ENCODE measurements at regions not wholly inside any gene's neighbourhood (a gene's known extent, or its start where the extent isn't known, plus 50 kb on each side); places are given as distances from the start of the nearest gene placed in this dataset.

DNA sequence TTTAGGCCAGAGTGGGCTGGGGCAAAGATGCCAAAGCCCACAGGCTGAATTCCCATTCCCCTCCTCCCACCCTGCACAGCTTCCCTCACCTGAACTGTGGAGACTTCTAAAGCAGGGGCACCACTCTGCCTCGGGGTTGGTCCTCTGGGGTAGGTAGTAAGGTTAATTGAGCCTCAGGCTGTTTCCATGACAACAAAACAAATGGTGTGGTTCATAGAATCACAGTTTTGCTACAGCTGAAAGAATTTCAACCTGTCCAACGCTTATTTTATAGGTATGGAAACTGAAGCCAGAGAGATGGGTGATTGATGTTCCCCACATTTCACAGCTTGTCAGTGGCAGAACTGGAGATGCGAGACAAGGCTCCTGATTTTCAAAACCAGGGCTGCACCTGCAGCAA lies 109.5 kb downstream of the SNX19 start:
- intact Hi-C loops (cut with DNase I; ENCODE audit: low total_unique reads): no loop called here
- no peak overlapping the region for H3K27ac ChIP-seq
- no peak for DNase-seq (ENCODE audit: low spot score in 2 of 2)
- H3K36me3 ChIP-seq: no peaks in the 10 kb centered on the region
- no peaks in the 10 kb centered on the region for H3K27me3 ChIP-seq
- no peaks in the 10 kb centered on the region for H3K9me3 ChIP-seq
- H3K4me1 ChIP-seq: no peaks in the 10 kb centered on the region
- TF ChIP-seq POLR2AphosphoS5 (IDR thresholded peaks at IDR 0.05) (no peak), POLR2A (IDR thresholded peaks at IDR 0.05) (no peak)
- TF ChIP-seq, protein P1, sequence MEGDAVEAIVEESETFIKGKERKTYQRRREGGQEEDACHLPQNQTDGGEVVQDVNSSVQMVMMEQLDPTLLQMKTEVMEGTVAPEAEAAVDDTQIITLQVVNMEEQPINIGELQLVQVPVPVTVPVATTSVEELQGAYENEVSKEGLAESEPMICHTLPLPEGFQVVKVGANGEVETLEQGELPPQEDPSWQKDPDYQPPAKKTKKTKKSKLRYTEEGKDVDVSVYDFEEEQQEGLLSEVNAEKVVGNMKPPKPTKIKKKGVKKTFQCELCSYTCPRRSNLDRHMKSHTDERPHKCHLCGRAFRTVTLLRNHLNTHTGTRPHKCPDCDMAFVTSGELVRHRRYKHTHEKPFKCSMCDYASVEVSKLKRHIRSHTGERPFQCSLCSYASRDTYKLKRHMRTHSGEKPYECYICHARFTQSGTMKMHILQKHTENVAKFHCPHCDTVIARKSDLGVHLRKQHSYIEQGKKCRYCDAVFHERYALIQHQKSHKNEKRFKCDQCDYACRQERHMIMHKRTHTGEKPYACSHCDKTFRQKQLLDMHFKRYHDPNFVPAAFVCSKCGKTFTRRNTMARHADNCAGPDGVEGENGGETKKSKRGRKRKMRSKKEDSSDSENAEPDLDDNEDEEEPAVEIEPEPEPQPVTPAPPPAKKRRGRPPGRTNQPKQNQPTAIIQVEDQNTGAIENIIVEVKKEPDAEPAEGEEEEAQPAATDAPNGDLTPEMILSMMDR (IDR thresholded peaks at IDR 0.05): no peak
- no peak overlapping the region for H3K4me3 ChIP-seq

DNA sequence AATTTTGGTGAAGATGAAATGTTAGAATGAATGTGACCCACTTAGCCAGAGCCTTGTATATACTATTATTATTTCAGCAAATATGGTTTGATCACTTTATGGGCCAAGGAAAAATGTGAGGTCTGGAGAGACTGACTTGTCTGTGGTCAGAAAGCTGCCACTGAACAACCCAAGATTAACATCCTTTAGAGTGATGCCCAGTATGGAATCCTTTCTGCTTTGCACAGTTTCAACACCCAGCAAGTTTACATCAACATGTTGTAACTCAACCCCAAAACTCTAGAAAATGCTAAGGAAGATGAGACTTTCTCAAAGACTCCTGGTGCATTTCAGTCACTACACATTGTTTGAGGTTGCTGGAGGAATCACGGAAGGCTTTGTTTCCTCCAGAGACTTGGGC lies 107.7 kb downstream of the SNX19 start:
- TF ChIP-seq, protein P1 (IDR thresholded peaks at IDR 0.05): no peak
- TF ChIP-seq POLR2A (IDR thresholded peaks at IDR 0.05) (no peak), POLR2AphosphoS5 (IDR thresholded peaks at IDR 0.05) (no peak)
- H3K27ac ChIP-seq: no peak overlapping the region
- no peaks in the 10 kb centered on the region for H3K4me1 ChIP-seq
- no peak overlapping the region for H3K4me3 ChIP-seq
- DNase-seq (ENCODE audit: low spot score in 2 of 2): no peak
- H3K27me3 ChIP-seq: no peaks in the 10 kb centered on the region
- intact Hi-C loops (cut with DNase I; ENCODE audit: low total_unique reads): no loop called here
- H3K36me3 ChIP-seq: no peaks in the 10 kb centered on the region
- no peaks in the 10 kb centered on the region for H3K9me3 ChIP-seq

DNA sequence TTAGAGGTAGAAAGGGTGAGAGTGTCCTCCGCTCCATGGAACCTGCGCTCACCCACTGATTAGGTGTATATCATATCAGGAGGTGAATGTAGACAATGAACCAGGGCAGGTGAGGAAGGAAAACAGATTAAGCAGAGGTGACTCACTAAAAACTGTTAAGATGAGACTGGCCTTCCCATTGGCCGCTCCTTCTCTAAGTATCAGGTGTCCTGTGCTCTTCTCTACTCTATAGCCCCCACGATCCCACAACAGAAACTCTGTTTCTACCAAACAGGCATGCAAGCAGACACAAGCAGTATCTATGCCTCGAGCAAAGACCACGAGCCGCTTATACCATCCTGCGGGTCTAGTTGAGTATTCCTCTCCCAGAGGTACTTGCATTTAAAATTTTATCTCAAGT lies 103.1 kb downstream of the SNX19 start:
- DNase-seq (ENCODE audit: low spot score in 2 of 2): no peak
- no peaks in the 10 kb centered on the region for H3K36me3 ChIP-seq
- no peak overlapping the region for H3K4me3 ChIP-seq
- no peaks in the 10 kb centered on the region for H3K4me1 ChIP-seq
- TF ChIP-seq, protein P1 (IDR thresholded peaks at IDR 0.05): no peak
- TF ChIP-seq POLR2AphosphoS5 (IDR thresholded peaks at IDR 0.05) (no peak), POLR2A (IDR thresholded peaks at IDR 0.05) (no peak)
- H3K27ac ChIP-seq: no peak overlapping the region
- H3K9me3 ChIP-seq: no peaks in the 10 kb centered on the region
- no peaks in the 10 kb centered on the region for H3K27me3 ChIP-seq
- intact Hi-C loops (cut with DNase I; ENCODE audit: low total_unique reads): no loop called here

DNA sequence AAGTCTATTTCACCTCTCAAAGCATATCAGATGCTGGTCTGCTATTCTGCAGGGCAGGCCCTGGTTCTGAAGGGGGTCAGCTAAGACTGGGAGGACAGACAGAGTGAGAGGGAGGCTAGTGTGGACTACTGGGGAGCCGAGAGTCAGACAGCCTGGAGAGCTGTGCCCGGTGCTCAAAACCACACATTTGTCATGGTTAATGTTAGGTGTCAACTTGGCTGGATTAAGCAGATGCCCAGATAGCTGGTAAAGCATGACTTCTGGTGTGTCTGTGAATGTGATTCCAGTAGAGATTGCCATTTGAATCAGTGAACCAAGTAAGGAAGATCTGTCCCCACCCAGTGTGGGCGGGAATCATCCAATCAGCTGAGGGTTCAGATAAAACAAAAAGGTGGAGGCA lies 102.6 kb downstream of the SNX19 start:
- TF ChIP-seq, protein P1 (IDR thresholded peaks at IDR 0.05): no peak
- TF ChIP-seq POLR2AphosphoS5 (IDR thresholded peaks at IDR 0.05) (no peak), POLR2A (IDR thresholded peaks at IDR 0.05) (no peak)
- intact Hi-C loops (cut with DNase I; ENCODE audit: low total_unique reads): no loop called here
- Histone ChIP-seq H3K4me1 (no peaks in the 10 kb centered on the region), H3K36me3 (no peaks in the 10 kb centered on the region), H3K9me3 (no peaks in the 10 kb centered on the region), H3K27me3 (no peaks in the 10 kb centered on the region), H3K4me3 (no peak overlapping the region), H3K27ac (no peak overlapping the region)
- no peak for DNase-seq (ENCODE audit: low spot score in 2 of 2)

DNA sequence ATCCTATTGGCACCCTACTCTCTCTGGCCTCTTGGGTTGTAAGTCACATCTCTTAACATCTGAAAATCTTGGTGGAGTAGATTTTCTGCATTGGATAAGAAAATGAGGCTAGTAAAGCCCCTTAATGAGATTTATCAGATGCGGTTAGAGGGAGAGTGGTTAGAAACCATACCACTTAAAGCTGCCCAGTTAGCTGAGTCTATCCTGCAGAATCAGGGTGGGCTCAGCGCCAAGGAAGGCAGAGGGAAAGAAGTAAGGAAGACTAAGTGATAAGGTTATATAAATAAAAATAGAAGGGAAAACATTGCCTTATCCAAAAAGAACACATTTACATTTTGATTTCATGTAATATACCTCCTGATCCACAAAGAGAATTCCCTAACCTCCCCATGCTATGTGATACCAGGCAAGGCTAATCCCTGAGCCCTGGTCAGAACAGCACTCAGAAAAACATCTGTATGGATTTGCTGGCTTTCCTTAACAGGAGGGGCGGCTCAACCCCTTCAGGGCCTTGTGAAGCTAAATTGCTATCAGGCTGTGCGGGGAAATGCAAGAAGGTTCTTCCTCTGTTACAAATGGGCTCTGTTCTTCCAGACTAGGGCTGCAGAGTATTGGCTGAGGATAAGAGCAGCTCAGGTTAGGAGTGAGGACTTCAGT lies 101.7 kb downstream of the SNX19 start:
- H3K4me1 ChIP-seq: no peaks in the 10 kb centered on the region
- H3K27me3 ChIP-seq: no peaks in the 10 kb centered on the region
- intact Hi-C loops (cut with DNase I; ENCODE audit: low total_unique reads): no loop called here
- DNase-seq (ENCODE audit: low spot score in 2 of 2): no peak
- no peaks in the 10 kb centered on the region for H3K36me3 ChIP-seq
- peak overlapping the region in 1 of 2 donors; percentile 2 for H3K27ac ChIP-seq
- no peaks in the 10 kb centered on the region for H3K9me3 ChIP-seq
- no peak for TF ChIP-seq POLR2A (IDR thresholded peaks at IDR 0.05)
- no peak for TF ChIP-seq POLR2AphosphoS5 (IDR thresholded peaks at IDR 0.05)
- TF ChIP-seq, protein P1 (IDR thresholded peaks at IDR 0.05): no peak
- no peak overlapping the region for H3K4me3 ChIP-seq
